Breast epithelium (tissue), 3 donors: ENCODE measurements at regions not wholly inside any gene's neighbourhood (a gene's known extent, or its start where the extent isn't known, plus 50 kb on each side); places are given as distances from the start of the nearest gene placed in this dataset.

Source experiments
- CTCF ChIP-seq, 3 donors: fragments of 450-650 bp; IDR thresholded peaks; one replicate each; pipeline ENCODE4 v1.5.1; 2016 to 2017; ENCODE audit warnings: antibody characterized with exemption in 3 of 3, mild to moderate bottlenecking in 3 of 3, moderate library complexity in 3 of 3
- POLR2A ChIP-seq: fragments of 450-650 bp; IDR thresholded peaks from one replicate; pipeline ENCODE4 v1.6.1; 2016; ENCODE audit warnings: antibody characterized with exemption, mild to moderate bottlenecking, moderate library complexity
- POLR2AphosphoS5 ChIP-seq, 3 donors: sonication (generic); formaldehyde crosslinking; IDR thresholded peaks; one replicate each; pipeline ENCODE4 v1.6.1; 2017; ENCODE audit warnings: antibody characterized with exemption in 3 of 3

GRCh38 chr5:3994628-3995027 is 399.0 kb downstream of the IRX1 start:
- no peak for TF ChIP-seq POLR2A
- no peak for TF ChIP-seq CTCF (IDR thresholded peaks at IDR 0.05)
- TF ChIP-seq POLR2AphosphoS5 (IDR thresholded peaks at IDR 0.05): no peak
